ENCODE measurements at regions not wholly inside any gene's neighbourhood (a gene's known extent, or its start where the extent isn't known, plus 50 kb on each side); places are given as distances from the start of the nearest gene placed in this dataset.

GRCh38 chr4:179503976-179504375, 2061.7 kb upstream of the AGA start:
- TF ChIP-seq, protein P1, sequence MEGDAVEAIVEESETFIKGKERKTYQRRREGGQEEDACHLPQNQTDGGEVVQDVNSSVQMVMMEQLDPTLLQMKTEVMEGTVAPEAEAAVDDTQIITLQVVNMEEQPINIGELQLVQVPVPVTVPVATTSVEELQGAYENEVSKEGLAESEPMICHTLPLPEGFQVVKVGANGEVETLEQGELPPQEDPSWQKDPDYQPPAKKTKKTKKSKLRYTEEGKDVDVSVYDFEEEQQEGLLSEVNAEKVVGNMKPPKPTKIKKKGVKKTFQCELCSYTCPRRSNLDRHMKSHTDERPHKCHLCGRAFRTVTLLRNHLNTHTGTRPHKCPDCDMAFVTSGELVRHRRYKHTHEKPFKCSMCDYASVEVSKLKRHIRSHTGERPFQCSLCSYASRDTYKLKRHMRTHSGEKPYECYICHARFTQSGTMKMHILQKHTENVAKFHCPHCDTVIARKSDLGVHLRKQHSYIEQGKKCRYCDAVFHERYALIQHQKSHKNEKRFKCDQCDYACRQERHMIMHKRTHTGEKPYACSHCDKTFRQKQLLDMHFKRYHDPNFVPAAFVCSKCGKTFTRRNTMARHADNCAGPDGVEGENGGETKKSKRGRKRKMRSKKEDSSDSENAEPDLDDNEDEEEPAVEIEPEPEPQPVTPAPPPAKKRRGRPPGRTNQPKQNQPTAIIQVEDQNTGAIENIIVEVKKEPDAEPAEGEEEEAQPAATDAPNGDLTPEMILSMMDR (conservative IDR thresholded peaks at IDR 0.05) = no peak
- no peak for TF ChIP-seq ZFX (IDR thresholded peaks at IDR 0.05)
- H3K27ac ChIP-seq = no peak overlapping the region

- no peak for TF ChIP-seq ZFX (IDR thresholded peaks at IDR 0.05)
- TF ChIP-seq, protein P1 (conservative IDR thresholded peaks at IDR 0.05) = no peak
- H3K27ac ChIP-seq = no peak overlapping the region
Measured at GRCh38 chr4:179509489-179509888, 2067.3 kb upstream of the AGA start.

- TF ChIP-seq, protein P1 (conservative IDR thresholded peaks at IDR 0.05) = no peak
- no peak for TF ChIP-seq ZFX (IDR thresholded peaks at IDR 0.05)
Measured at GRCh38 chr4:179521952-179522351, 2079.7 kb upstream of the AGA start.

DNA sequence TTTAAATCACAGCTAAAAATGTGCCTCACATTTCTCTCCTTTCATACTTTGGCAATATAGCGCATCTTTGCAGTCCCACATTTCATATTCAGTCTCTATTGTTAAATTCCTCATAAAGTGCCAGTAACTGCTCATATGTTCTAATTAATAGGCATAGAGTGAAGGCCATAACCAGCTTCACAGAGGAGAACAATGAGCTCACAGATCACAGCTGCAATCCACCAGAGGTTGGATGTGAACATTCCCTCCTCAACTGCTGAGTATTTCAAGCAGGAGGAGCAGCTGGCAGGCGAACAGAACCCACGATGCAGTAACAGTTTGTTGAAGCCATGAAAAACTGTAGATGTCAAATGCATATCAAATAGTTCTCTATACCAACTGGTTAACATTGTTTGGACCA, 2088.7 kb upstream of the AGA start:
- no peak overlapping the region for H3K27ac ChIP-seq
- TF ChIP-seq, protein P1 (conservative IDR thresholded peaks at IDR 0.05) = no peak
- TF ChIP-seq ZFX (IDR thresholded peaks at IDR 0.05) = no peak

More at GRCh38 chr4:179521952-179522351, 2079.7 kb upstream of the AGA start:
- no peak overlapping the region for H3K27ac ChIP-seq

- no peak overlapping the region for H3K27ac ChIP-seq
- TF ChIP-seq ZFX (IDR thresholded peaks at IDR 0.05) = no peak
- TF ChIP-seq, protein P1 (conservative IDR thresholded peaks at IDR 0.05) = no peak
Measured at GRCh38 chr4:179536694-179537093, 2094.5 kb upstream of the AGA start.

GRCh38 chr4:179539641-179540040, 2097.4 kb upstream of the AGA start:
- no peak for TF ChIP-seq ZFX (IDR thresholded peaks at IDR 0.05)
- TF ChIP-seq, protein P1 (conservative IDR thresholded peaks at IDR 0.05) = no peak
- H3K27ac ChIP-seq = no peak overlapping the region

GRCh38 chr4:179543771-179544170, 2101.5 kb upstream of the AGA start:
- no peak overlapping the region for H3K27ac ChIP-seq
- TF ChIP-seq, protein P1 (conservative IDR thresholded peaks at IDR 0.05) = no peak
- no peak for TF ChIP-seq ZFX (IDR thresholded peaks at IDR 0.05)

Measured in C4-2B (cell line).